Nephron progenitor cell (in vitro differentiated cells): ENCODE measurements at regions not wholly inside any gene's neighbourhood (a gene's known extent, or its start where the extent isn't known, plus 50 kb on each side); places are given as distances from the start of the nearest gene placed in this dataset.

Source experiments
- DNase-seq: peaks from one replicate; pipeline ENCODE4 v3.0.0; 2021
- H3K27ac Mint-ChIP-seq: 2 replicates; pipeline ENCODE4 v1.8.0; 2021; ENCODE audit warnings: mild to moderate bottlenecking, moderate library complexity, mixed read lengths
- H3K27me3 Mint-ChIP-seq: 2 replicates; pipeline ENCODE4 v1.8.0; 2021; ENCODE audit warnings: mild to moderate bottlenecking, low read depth, mixed read lengths; ENCODE audit not compliant: poor library complexity
- H3K36me3 Mint-ChIP-seq: 2 replicates; pipeline ENCODE4 v1.8.0; 2021; ENCODE audit warnings: low read depth, mixed read lengths
- H3K4me1 Mint-ChIP-seq: 2 replicates; pipeline ENCODE4 v1.8.0; 2021; ENCODE audit warnings: mixed read lengths
- H3K4me3 Mint-ChIP-seq: 2 replicates; pipeline ENCODE4 v1.8.0; 2021; ENCODE audit warnings: mild to moderate bottlenecking, moderate library complexity, mixed read lengths
- H3K9me3 Mint-ChIP-seq: 2 replicates; pipeline ENCODE4 v1.8.0; 2021; ENCODE audit warnings: mild to moderate bottlenecking, moderate library complexity, mixed read lengths
- CTCF ChIP-seq: fragments of 200-600 bp; sonication (generic); IDR thresholded peaks from 2 replicates; pipeline ENCODE4 v1.5.0; 2021; ENCODE audit warnings: antibody characterized with exemption

GRCh38 chr6:141261016-141261671 is 871.6 kb upstream of the GJE1 start:
- H3K9me3 Mint-ChIP-seq, result no peaks in the 10 kb centered on the region
- H3K27ac Mint-ChIP-seq, result no peak overlapping the region
- DNase-seq, result no peak
- TF ChIP-seq CTCF, result no peak
- no peaks in the 10 kb centered on the region for H3K36me3 Mint-ChIP-seq
- H3K4me3 Mint-ChIP-seq, result no peak overlapping the region
- no peaks in the 10 kb centered on the region for H3K4me1 Mint-ChIP-seq
- H3K27me3 Mint-ChIP-seq, result no peaks in the 10 kb centered on the region

GRCh38 chr6:141260627-141261015 is 872.1 kb upstream of the GJE1 start:
- H3K27ac Mint-ChIP-seq, result no peak overlapping the region
- H3K4me3 Mint-ChIP-seq, result no peak overlapping the region
- DNase-seq, result no peak
- H3K4me1 Mint-ChIP-seq, result no peaks in the 10 kb centered on the region
- no peak for TF ChIP-seq CTCF
- H3K27me3 Mint-ChIP-seq, result no peaks in the 10 kb centered on the region
- H3K36me3 Mint-ChIP-seq, result no peaks in the 10 kb centered on the region
- no peaks in the 10 kb centered on the region for H3K9me3 Mint-ChIP-seq

GRCh38 chr6:141259807-141260206 is 872.9 kb upstream of the GJE1 start:
- no peak overlapping the region for H3K27ac Mint-ChIP-seq
- TF ChIP-seq CTCF, result no peak
- no peak for DNase-seq
- H3K9me3 Mint-ChIP-seq, result no peaks in the 10 kb centered on the region
- H3K4me3 Mint-ChIP-seq, result no peak overlapping the region
- no peaks in the 10 kb centered on the region for H3K4me1 Mint-ChIP-seq
- no peaks in the 10 kb centered on the region for H3K36me3 Mint-ChIP-seq
- H3K27me3 Mint-ChIP-seq, result no peaks in the 10 kb centered on the region

GRCh38 chr6:141259091-141259490 is 873.6 kb upstream of the GJE1 start:
- TF ChIP-seq CTCF, result no peak
- Mint-ChIP-seq H3K27me3 (no peaks in the 10 kb centered on the region), H3K27ac (no peak overlapping the region), H3K9me3 (no peaks in the 10 kb centered on the region), H3K4me1 (no peaks in the 10 kb centered on the region), H3K4me3 (no peak overlapping the region), H3K36me3 (no peaks in the 10 kb centered on the region)
- DNase-seq, result no peak

GRCh38 chr6:141258516-141258915 is 874.2 kb upstream of the GJE1 start:
- H3K4me3 Mint-ChIP-seq, result no peak overlapping the region
- DNase-seq, result no peak
- H3K9me3 Mint-ChIP-seq, result no peaks in the 10 kb centered on the region
- no peaks in the 10 kb centered on the region for H3K4me1 Mint-ChIP-seq
- H3K27ac Mint-ChIP-seq, result no peak overlapping the region
- H3K36me3 Mint-ChIP-seq, result no peaks in the 10 kb centered on the region
- no peaks in the 10 kb centered on the region for H3K27me3 Mint-ChIP-seq
- TF ChIP-seq CTCF, result no peak

- Mint-ChIP-seq H3K27me3 (no peaks in the 10 kb centered on the region), H3K4me3 (no peak overlapping the region)
Measured at GRCh38 chr6:141254336-141254735, 878.4 kb upstream of the GJE1 start.

More at GRCh38 chr6:141254336-141254735, 878.4 kb upstream of the GJE1 start:
- no peak overlapping the region for H3K27ac Mint-ChIP-seq
- no peak for TF ChIP-seq CTCF
- no peak for DNase-seq
- no peaks in the 10 kb centered on the region for H3K4me1 Mint-ChIP-seq
- no peaks in the 10 kb centered on the region for H3K36me3 Mint-ChIP-seq
- H3K9me3 Mint-ChIP-seq, result no peaks in the 10 kb centered on the region
